GM12878 (cell line): ENCODE measurements at regions not wholly inside any gene's neighbourhood (a gene's known extent, or its start where the extent isn't known, plus 50 kb on each side); places are given as distances from the start of the nearest gene placed in this dataset.

Source experiments
- ATAC-seq: fragments of 200-7000 bp; cut with Tn5 transposase; 3 replicates; pipeline ENCODE4 v1.9.1; 2020; ENCODE audit warnings: mild to moderate bottlenecking, moderate library complexity
- BruUV-seq: library from RNA; stranded (reverse); fragments of 400-500 nt; replicated peaks from 2 replicates; lab custom pipeline; 2021; lab: Mats Ljungman, UMichigan
- CTCF ChIA-PET: fragments of 300-600 bp; sonication (Branson Sonifier 250); formaldehyde crosslinking; extraction: SDS; loops from one replicate; lab custom pipeline; 2021; ENCODE audit warnings: inconsistent platforms; lab: Yijun Ruan, JAX
- POLR2A ChIA-PET: fragments of 350-600 bp; formaldehyde crosslinking; extraction: SDS; loops from one replicate; lab custom pipeline; 2021; ENCODE audit warnings: inconsistent platforms; lab: Charles Lee
- RAD21 ChIA-PET: fragments of 300-600 bp; sonication (Branson Sonifier 250); formaldehyde crosslinking; loops from one replicate; lab custom pipeline; 2023; ENCODE audit warnings: antibody characterized with exemption; ENCODE audit not compliant: unreplicated experiment; lab: Charles Lee
- SMC1A ChIA-PET: fragments of 300-600 bp; sonication (Branson Sonifier 250); formaldehyde crosslinking; loops from one replicate; lab custom pipeline; 2023; ENCODE audit not compliant: unreplicated experiment, uncharacterized antibody; lab: Charles Lee
- DNase-seq: peaks from one replicate; pipeline ENCODE4 v3.0.0-alpha.2; 2011; ENCODE audit warnings: low read depth, low spot score
- FAIRE-seq: peaks from 3 replicates; lab custom pipeline; 2011; peaks lifted over from hg19 to GRCh38; lab: Jason Lieb, UNC
- H2AFZ ChIP-seq: 2 replicates; pipeline ENCODE4 v1.6.0; 2011; ENCODE audit warnings: low read depth, low read length, control low read depth; ENCODE audit not compliant: control insufficient read depth
- H3K27ac ChIP-seq: 2 replicates; pipeline ENCODE4 v1.5.1; 2011; ENCODE audit warnings: control low read depth; ENCODE audit not compliant: control insufficient read depth, insufficient read depth
- H3K27me3 ChIP-seq, 2 experiments: replicated peaks in 1 of 2; 2 replicates each; pipeline versions ENCODE4 v1.6.0 to v1.6.1; 2011; ENCODE audit warnings: low read length in 1 of 2; ENCODE audit not compliant: control insufficient read depth in 2 of 2, insufficient read depth in 2 of 2
- H3K36me3 ChIP-seq, 2 experiments: 2 replicates each; pipeline ENCODE4 v1.5.1; 2011; ENCODE audit warnings: low read length in 1 of 2; ENCODE audit not compliant: control insufficient read depth in 2 of 2, insufficient read depth in 2 of 2
- H3K4me1 ChIP-seq: 2 replicates; pipeline ENCODE4 v1.6.1; 2011; ENCODE audit warnings: mild to moderate bottlenecking, low read length, moderate library complexity, mixed read lengths; ENCODE audit not compliant: control insufficient read depth, insufficient read depth
- H3K4me2 ChIP-seq: 2 replicates; pipeline ENCODE4 v1.6.0; 2011; ENCODE audit warnings: control low read depth; ENCODE audit not compliant: control insufficient read depth, insufficient read depth
- H3K4me3 ChIP-seq: fragments of 200-600 bp; sonication (generic); 2 replicates; pipeline ENCODE4 v1.5.1; 2016
- H3K79me2 ChIP-seq: 2 replicates; pipeline ENCODE4 v1.6.0; 2011; ENCODE audit warnings: low read length; ENCODE audit not compliant: control insufficient read depth, insufficient read depth
- H3K9ac ChIP-seq: 2 replicates; pipeline ENCODE4 v1.8.0; 2011; ENCODE audit warnings: low read length, control low read depth, mixed read lengths; ENCODE audit not compliant: control insufficient read depth, insufficient read depth
- H3K9me3 ChIP-seq: replicated peaks from 3 replicates; pipeline ENCODE4 v1.5.1; 2011; ENCODE audit warnings: mild to moderate bottlenecking, low read length; ENCODE audit not compliant: control insufficient read depth, insufficient read depth
- H4K20me1 ChIP-seq: 2 replicates; pipeline ENCODE4 v1.6.0; 2011; ENCODE audit not compliant: control insufficient read depth, insufficient read depth
- ASH2L ChIP-seq: fragments of 300-600, 200-600 bp; sonication (generic); IDR thresholded peaks from 2 replicates; pipeline ENCODE4 v1.6.1; 2017; ENCODE audit warnings: low read depth, mild to moderate bottlenecking, borderline replicate concordance
- CBX3 ChIP-seq: fragments of 200-600 bp; sonication (generic); IDR thresholded peaks from 2 replicates; pipeline ENCODE4 v1.6.1; 2016; ENCODE audit warnings: low read depth, borderline replicate concordance
- CHD1 ChIP-seq: IDR thresholded peaks from 2 replicates; pipeline ENCODE4 v1.6.1; 2012; ENCODE audit warnings: low read depth, low read length, improper control_type of control experiment
- CTCF ChIP-seq, 3 experiments: IDR thresholded peaks in 2 of 3; conservative IDR thresholded peaks in 1 of 3; 2 replicates each; pipeline ENCODE4 v1.5.1; 2011; ENCODE audit warnings: low read depth in 3 of 3, low read length in 3 of 3, mild to moderate bottlenecking in 3 of 3, control low read depth in 2 of 3, moderate library complexity in 2 of 3, inconsistent platforms in 1 of 3, mixed read lengths in 1 of 3; ENCODE audit not compliant: control insufficient read depth in 2 of 3, insufficient read depth in 1 of 3; ENCODE audit errors: extremely low read depth in 1 of 3
- EZH2 ChIP-seq: IDR thresholded peaks from 2 replicates; pipeline ENCODE4 v1.6.1; 2012; ENCODE audit warnings: low read depth, mild to moderate bottlenecking, control low read depth, inconsistent platforms, low read length, borderline replicate concordance; ENCODE audit not compliant: control insufficient read depth
- HDAC2 ChIP-seq: fragments of 200-600 bp; sonication (generic); IDR thresholded peaks from 2 replicates; pipeline ENCODE4 v1.6.1; 2017
- HSF1 ChIP-seq: fragments of 150-350 bp; IDR thresholded peaks from 2 replicates; pipeline ENCODE4 v1.6.1; 2014; ENCODE audit warnings: mild to moderate bottlenecking, low read depth, low read length
- IKZF1 ChIP-seq: fragments of 450-650 bp; conservative IDR thresholded peaks from 2 replicates; pipeline ENCODE4 v1.6.1; 2017; ENCODE audit warnings: antibody characterized with exemption, mild to moderate bottlenecking
- IRF3 ChIP-seq: fragments of 450-650 bp; IDR thresholded peaks from 2 replicates; pipeline ENCODE4 v1.6.1; 2014; ENCODE audit warnings: mild to moderate bottlenecking
- MLLT1 ChIP-seq: fragments of 450-650 bp; IDR thresholded peaks from 2 replicates; pipeline ENCODE4 v1.6.1; 2016; ENCODE audit warnings: mild to moderate bottlenecking
- NFIC ChIP-seq: IDR thresholded peaks from 2 replicates; pipeline ENCODE4 v1.6.1; 2012; ENCODE audit warnings: low read depth, mild to moderate bottlenecking, inconsistent platforms, low read length, moderate library complexity
- POLR2AphosphoS2 ChIP-seq: IDR thresholded peaks from 2 replicates; pipeline ENCODE4 v1.6.1; 2011; ENCODE audit warnings: low read depth, mild to moderate bottlenecking, low read length, improper control_type of control experiment, moderate library complexity
- POLR2AphosphoS5 ChIP-seq: IDR thresholded peaks from 2 replicates; pipeline ENCODE4 v1.6.1; 2011; ENCODE audit warnings: mild to moderate bottlenecking, low read length, inconsistent platforms
- PRDM15 ChIP-seq: fragments of 450-650 bp; formaldehyde crosslinking; IDR thresholded peaks from 2 replicates; pipeline ENCODE4 v1.4.0; 2020; ENCODE audit warnings: mild to moderate bottlenecking, moderate library complexity
- RUNX3 ChIP-seq: IDR thresholded peaks from 2 replicates; pipeline ENCODE4 v1.6.1; 2012; ENCODE audit warnings: low read length, inconsistent platforms
- SREBF2 ChIP-seq: IDR thresholded peaks from 2 replicates; pipeline ENCODE4 v1.6.1; 2012; ENCODE audit warnings: mild to moderate bottlenecking, low read length
- ZSCAN29 ChIP-seq: fragments of 450-650 bp; IDR thresholded peaks from 2 replicates; pipeline ENCODE4 v1.6.1; 2017; ENCODE audit warnings: mild to moderate bottlenecking, moderate library complexity
- WGBS: methylation state at CpG from one replicate; pipeline ENCODE4 v1.1.6; 2016; ENCODE audit warnings: low lambda C conversion rate; ENCODE audit not compliant: insufficient replicate concordance, insufficient coverage; ENCODE audit errors: missing lambda C conversion rate; 5-methylcytosine and 5-hydroxymethylcytosine counted together
- in situ Hi-C: fragments of 300-500 bp; cut with MboI; formaldehyde crosslinking; loops from 9 replicates; pipeline ENCODE4 v1.14.3; 2018; ENCODE audit warnings: mixed read lengths
- intact Hi-C: fragments of 100-400 bp; cut with micrococcal nuclease; formaldehyde crosslinking; loops from one replicate; pipeline ENCODE4 v1.14.2; 2022; ENCODE audit not compliant: unreplicated experiment

GRCh38 chr7:9026121-9026520 lies 592.7 kb downstream of the NXPH1 start:
- no peaks in the 10 kb centered on the region for H3K9me3 ChIP-seq
- SMC1A ChIA-PET: no interaction called here
- TF ChIP-seq CBX3: no peak
- TF ChIP-seq MLLT1: no peak
- no peak for TF ChIP-seq HDAC2
- TF ChIP-seq ZSCAN29: no peak
- no peak for TF ChIP-seq POLR2AphosphoS5
- no peak for TF ChIP-seq HSF1
- no peak for TF ChIP-seq EZH2
- TF ChIP-seq RUNX3: no peak
- no peak for TF ChIP-seq CTCF (IDR thresholded peaks at IDR 0.05 in 2 of 3, conservative IDR thresholded peaks at IDR 0.05 in 1 of 3; ENCODE audit: control insufficient read depth in 2 of 3, extremely low read depth in 1 of 3, insufficient read depth in 1 of 3, low read depth in 3 of 3, low read length in 3 of 3)
- TF ChIP-seq SREBF2: no peak
- TF ChIP-seq ASH2L: no peak
- TF ChIP-seq POLR2AphosphoS2: no peak
- no peak for TF ChIP-seq PRDM15 (CRISPR knock-in tag)
- TF ChIP-seq CHD1: no peak
- no peak for TF ChIP-seq IKZF1
- TF ChIP-seq IRF3: no peak
- TF ChIP-seq NFIC: no peak

More at GRCh38 chr7:9026121-9026520, 592.7 kb downstream of the NXPH1 start:
- ChIA-PET POLR2A (no interaction called here), RAD21 (no interaction called here), CTCF (no interaction called here)
- no peak for FAIRE-seq
- Histone ChIP-seq H3K4me3 (no peak overlapping the region), H3K4me2 (no peak overlapping the region), H2AFZ (no peak overlapping the region), H4K20me1 (no peaks in the 10 kb centered on the region), H3K9ac (no peak overlapping the region), H3K79me2 (no peaks in the 10 kb centered on the region), H3K4me1 (no peaks in the 10 kb centered on the region), H3K36me3 (no peaks in the 10 kb centered on the region), H3K27ac (no peak overlapping the region), H3K27me3 (no peaks in the 10 kb centered on the region)
- no peak for ATAC-seq
- in situ Hi-C loops (no loop called here), intact Hi-C loops (no loop called here)
- no peak for DNase-seq
- WGBS: 45% methylated on average over 5 of the region's 5 CpGs
- no TSS peak for BruUV-seq
